ENCODE measurements at regions not wholly inside any gene's neighbourhood (a gene's known extent, or its start where the extent isn't known, plus 50 kb on each side); places are given as distances from the start of the nearest gene placed in this dataset.

GRCh38 chr9:126146254-126147145 is 180.1 kb upstream of the MVB12B start:
- peak overlapping the region in 1 of 3 donors; percentile 0 for H3K4me3 Mint-ChIP-seq
- H3K27ac Mint-ChIP-seq, result peak overlapping the region in 1 of 2 donors; percentile 11
- DNase-seq (peak in 7 of 35 experiments; percentile 4 to 24 (median 10)), ATAC-seq (replicated peaks in 1 of 4) (peak in 3 of 4 experiments; percentile 20 to 39 (median 26))
- POLR2A ChIA-PET, result no interaction called here
- no peak overlapping the region for H3K4me3 ChIP-seq (ENCODE audit: control insufficient read depth in 1 of 2, extremely low read depth in 1 of 2, low read length in 1 of 2)
- WGBS (ENCODE audit: insufficient coverage), result 10% methylated on average over 16 of the region's 19 CpGs
- peaks cover 0 to 5% (median 4%) of the 10 kb centered on the region in 3 donors for H3K9me3 Mint-ChIP-seq
- no peaks in the 10 kb centered on the region for H3K36me3 Mint-ChIP-seq
- H3K9me3 ChIP-seq, result no peaks in the 10 kb centered on the region
- H3K4me1 ChIP-seq (ENCODE audit: control insufficient read depth in 1 of 2, extremely low read depth in 1 of 2, insufficient read depth in 2 of 2, low read length in 2 of 2), result peaks cover 0 to 3% of the 10 kb centered on the region in 2 experiments
- H3K36me3 ChIP-seq (ENCODE audit: control insufficient read depth in 2 of 2, extremely low read depth in 1 of 2, insufficient read depth in 1 of 2, low read length in 1 of 2), result no peaks in the 10 kb centered on the region
- H3K27ac ChIP-seq (ENCODE audit: low read length), result no peak overlapping the region
- CTCF ChIA-PET, result no interaction called here
- peaks cover 4 to 11% (median 4%) of the 10 kb centered on the region in 3 donors for H3K4me1 Mint-ChIP-seq
- peaks cover 0 to 51% of the 10 kb centered on the region in 2 experiments for H3K27me3 ChIP-seq (replicated peaks in 1 of 2; ENCODE audit: control insufficient read depth in 2 of 2, extremely low read depth in 1 of 2, insufficient read depth in 2 of 2, low read length in 1 of 2)
- H3K27me3 Mint-ChIP-seq, result peaks cover 41 to 56% of the 10 kb centered on the region in 2 donors

- Histone ChIP-seq H3K27me3 (replicated peaks in 1 of 2; ENCODE audit: control insufficient read depth in 2 of 2, extremely low read depth in 1 of 2, insufficient read depth in 2 of 2, low read length in 1 of 2) (peaks cover 0 to 54% of the 10 kb centered on the region in 2 experiments), H3K27ac (ENCODE audit: low read length) (no peak overlapping the region), H3K4me1 (ENCODE audit: control insufficient read depth in 1 of 2, extremely low read depth in 1 of 2, insufficient read depth in 2 of 2, low read length in 2 of 2) (peaks cover 0 to 3% of the 10 kb centered on the region in 2 experiments), H3K4me3 (ENCODE audit: control insufficient read depth in 1 of 2, extremely low read depth in 1 of 2, low read length in 1 of 2) (no peak overlapping the region), H3K36me3 (ENCODE audit: control insufficient read depth in 2 of 2, extremely low read depth in 1 of 2, insufficient read depth in 1 of 2, low read length in 1 of 2) (no peaks in the 10 kb centered on the region), H3K9me3 (no peaks in the 10 kb centered on the region)
- no peaks in the 10 kb centered on the region for H3K36me3 Mint-ChIP-seq
- ChIA-PET POLR2A (no interaction called here), CTCF (no interaction called here)
- peaks cover 4 to 11% (median 4%) of the 10 kb centered on the region in 3 donors for H3K4me1 Mint-ChIP-seq
- peaks cover 0 to under 1% (median 0%) of the 10 kb centered on the region in 3 donors for H3K9me3 Mint-ChIP-seq
- ATAC-seq (replicated peaks in 1 of 4), result no peak
- H3K4me3 Mint-ChIP-seq, result no peak overlapping the region
- peaks cover 36 to 52% of the 10 kb centered on the region in 2 donors for H3K27me3 Mint-ChIP-seq
- WGBS (ENCODE audit: insufficient coverage), result no CpG with 5 or more reads among the region's 10 CpGs
- H3K27ac Mint-ChIP-seq, result no peak overlapping the region
- peak in 1 of 35 experiments; percentile 10 for DNase-seq
These were observed 179.3 kb upstream of the MVB12B start for GRCh38 chr9:126147186-126147935.

GRCh38 chr9:126147936-126148870 is 178.4 kb upstream of the MVB12B start:
- H3K36me3 Mint-ChIP-seq, result no peaks in the 10 kb centered on the region
- Histone ChIP-seq H3K27ac (ENCODE audit: low read length) (no peak overlapping the region), H3K27me3 (replicated peaks in 1 of 2; ENCODE audit: control insufficient read depth in 2 of 2, extremely low read depth in 1 of 2, insufficient read depth in 2 of 2, low read length in 1 of 2) (peaks cover 0 to 53% of the 10 kb centered on the region in 2 experiments), H3K36me3 (ENCODE audit: control insufficient read depth in 2 of 2, extremely low read depth in 1 of 2, insufficient read depth in 1 of 2, low read length in 1 of 2) (no peaks in the 10 kb centered on the region), H3K4me3 (ENCODE audit: control insufficient read depth in 1 of 2, extremely low read depth in 1 of 2, low read length in 1 of 2) (no peak overlapping the region), H3K9me3 (no peaks in the 10 kb centered on the region), H3K4me1 (ENCODE audit: control insufficient read depth in 1 of 2, extremely low read depth in 1 of 2, insufficient read depth in 2 of 2, low read length in 2 of 2) (peaks cover 0 to 3% of the 10 kb centered on the region in 2 experiments)
- no peak overlapping the region for H3K27ac Mint-ChIP-seq
- 82% methylated on average over 15 of the region's 18 CpGs for WGBS (ENCODE audit: insufficient coverage)
- no peak overlapping the region for H3K4me3 Mint-ChIP-seq
- no peak for ATAC-seq (replicated peaks in 1 of 4)
- DNase-seq, result peak in 1 of 35 experiments; percentile 3
- H3K27me3 Mint-ChIP-seq, result peaks cover 33 to 45% of the 10 kb centered on the region in 2 donors
- H3K9me3 Mint-ChIP-seq, result no peaks in the 10 kb centered on the region
- H3K4me1 Mint-ChIP-seq, result peaks cover 4 to 11% (median 4%) of the 10 kb centered on the region in 3 donors
- CTCF ChIA-PET, result no interaction called here
- POLR2A ChIA-PET, result no interaction called here

- no peak for DNase-seq
- Mint-ChIP-seq H3K4me3 (no peak overlapping the region), H3K27me3 (peaks cover 36 to 46% of the 10 kb centered on the region in 2 donors), H3K27ac (no peak overlapping the region), H3K9me3 (no peaks in the 10 kb centered on the region), H3K4me1 (peaks cover 4 to 11% (median 4%) of the 10 kb centered on the region in 3 donors), H3K36me3 (no peaks in the 10 kb centered on the region)
- no peaks in the 10 kb centered on the region for H3K36me3 ChIP-seq (ENCODE audit: control insufficient read depth in 2 of 2, extremely low read depth in 1 of 2, insufficient read depth in 1 of 2, low read length in 1 of 2)
- CTCF ChIA-PET, result no interaction called here
- no peak overlapping the region for H3K27ac ChIP-seq (ENCODE audit: low read length)
- H3K4me1 ChIP-seq (ENCODE audit: control insufficient read depth in 1 of 2, extremely low read depth in 1 of 2, insufficient read depth in 2 of 2, low read length in 2 of 2), result peaks cover 0 to 3% of the 10 kb centered on the region in 2 experiments
- ATAC-seq (replicated peaks in 1 of 4), result no peak
- POLR2A ChIA-PET, result no interaction called here
- no peak overlapping the region for H3K4me3 ChIP-seq (ENCODE audit: control insufficient read depth in 1 of 2, extremely low read depth in 1 of 2, low read length in 1 of 2)
- 100% methylated on average over 2 of the region's 4 CpGs for WGBS (ENCODE audit: insufficient coverage)
- H3K27me3 ChIP-seq (replicated peaks in 1 of 2; ENCODE audit: control insufficient read depth in 2 of 2, extremely low read depth in 1 of 2, insufficient read depth in 2 of 2, low read length in 1 of 2), result peaks cover 0 to 48% of the 10 kb centered on the region in 2 experiments
- H3K9me3 ChIP-seq, result no peaks in the 10 kb centered on the region
These were observed 177.6 kb upstream of the MVB12B start for GRCh38 chr9:126148994-126149393.

- Mint-ChIP-seq H3K27me3 (peaks cover 37 to 46% of the 10 kb centered on the region in 2 donors), H3K9me3 (no peaks in the 10 kb centered on the region), H3K4me1 (peaks cover 4 to 11% (median 4%) of the 10 kb centered on the region in 3 donors), H3K36me3 (no peaks in the 10 kb centered on the region), H3K4me3 (no peak overlapping the region), H3K27ac (no peak overlapping the region)
- no peaks in the 10 kb centered on the region for H3K9me3 ChIP-seq
- POLR2A ChIA-PET, result no interaction called here
- WGBS (ENCODE audit: insufficient coverage), result 79% methylated on average over 2 of the region's 2 CpGs
- H3K4me3 ChIP-seq (ENCODE audit: control insufficient read depth in 1 of 2, extremely low read depth in 1 of 2, low read length in 1 of 2), result no peak overlapping the region
- H3K4me1 ChIP-seq (ENCODE audit: control insufficient read depth in 1 of 2, extremely low read depth in 1 of 2, insufficient read depth in 2 of 2, low read length in 2 of 2), result peaks cover 0 to 3% of the 10 kb centered on the region in 2 experiments
- no peaks in the 10 kb centered on the region for H3K36me3 ChIP-seq (ENCODE audit: control insufficient read depth in 2 of 2, extremely low read depth in 1 of 2, insufficient read depth in 1 of 2, low read length in 1 of 2)
- H3K27ac ChIP-seq (ENCODE audit: low read length), result no peak overlapping the region
- ATAC-seq (replicated peaks in 1 of 4) (no peak), DNase-seq (peak in 1 of 35 experiments; percentile 18)
- H3K27me3 ChIP-seq (replicated peaks in 1 of 2; ENCODE audit: control insufficient read depth in 2 of 2, extremely low read depth in 1 of 2, insufficient read depth in 2 of 2, low read length in 1 of 2), result peaks cover 0 to 48% of the 10 kb centered on the region in 2 experiments
- CTCF ChIA-PET, result no interaction called here
These were observed 177.0 kb upstream of the MVB12B start for GRCh38 chr9:126149661-126150060.
